ENCODE measurements at regions not wholly inside any gene's neighbourhood (a gene's known extent, or its start where the extent isn't known, plus 50 kb on each side); places are given as distances from the start of the nearest gene placed in this dataset.

GRCh38 chr7:93048136-93048930 lies 69.4 kb downstream of the SAMD9 start:
- H3K9me3 ChIP-seq, result no peaks in the 10 kb centered on the region
- DNase-seq (no peak), ATAC-seq (no peak)
- H3K4me3 ChIP-seq, result no peak overlapping the region
- no peaks in the 10 kb centered on the region for H3K4me1 ChIP-seq
- WGBS (ENCODE audit: insufficient coverage, low coverage, low lambda C conversion rate, missing lambda C conversion rate), result 38% methylated on average over 3 of the region's 3 CpGs
- intact Hi-C loops (cut with DNase I), result no loop called here
- no peak overlapping the region for H3K27ac ChIP-seq
- H3K27me3 ChIP-seq, result no peaks in the 10 kb centered on the region
- no peaks in the 10 kb centered on the region for H3K36me3 ChIP-seq
- no peak for TF ChIP-seq POLR2A (IDR thresholded peaks at IDR 0.05)
- no peak for TF ChIP-seq CTCF (IDR thresholded peaks at IDR 0.05)

- ATAC-seq, result no peak
- Histone ChIP-seq H3K27ac (no peak overlapping the region), H3K36me3 (no peaks in the 10 kb centered on the region), H3K9me3 (no peaks in the 10 kb centered on the region), H3K4me1 (no peaks in the 10 kb centered on the region), H3K4me3 (no peak overlapping the region), H3K27me3 (no peaks in the 10 kb centered on the region)
- intact Hi-C loops (cut with DNase I), result no loop called here
- no peak for DNase-seq
- no peak for TF ChIP-seq CTCF (IDR thresholded peaks at IDR 0.05)
- no peak for TF ChIP-seq POLR2A (IDR thresholded peaks at IDR 0.05)
- 60% methylated on average over 1 of the region's 1 CpG for WGBS (ENCODE audit: insufficient coverage, low coverage, low lambda C conversion rate, missing lambda C conversion rate)
Measured at GRCh38 chr7:93047514-93048099, 70.2 kb downstream of the SAMD9 start.

GRCh38 chr7:93046641-93047040 lies 71.1 kb downstream of the SAMD9 start:
- Histone ChIP-seq H3K4me3 (no peak overlapping the region), H3K27me3 (no peaks in the 10 kb centered on the region), H3K36me3 (no peaks in the 10 kb centered on the region), H3K4me1 (no peaks in the 10 kb centered on the region), H3K27ac (no peak overlapping the region), H3K9me3 (no peaks in the 10 kb centered on the region)
- ATAC-seq (no peak), DNase-seq (no peak)
- 48% methylated on average over 4 of the region's 4 CpGs for WGBS (ENCODE audit: insufficient coverage, low coverage, low lambda C conversion rate, missing lambda C conversion rate)
- TF ChIP-seq POLR2A (IDR thresholded peaks at IDR 0.05) (no peak), CTCF (IDR thresholded peaks at IDR 0.05) (no peak)
- intact Hi-C loops (cut with DNase I), result no loop called here

- no peak overlapping the region for H3K4me3 ChIP-seq
- ATAC-seq (no peak), DNase-seq (no peak)
- intact Hi-C loops (cut with DNase I), result no loop called here
- H3K36me3 ChIP-seq, result no peaks in the 10 kb centered on the region
- no peaks in the 10 kb centered on the region for H3K9me3 ChIP-seq
- no peaks in the 10 kb centered on the region for H3K27me3 ChIP-seq
- H3K27ac ChIP-seq, result no peak overlapping the region
- H3K4me1 ChIP-seq, result no peaks in the 10 kb centered on the region
- TF ChIP-seq CTCF (IDR thresholded peaks at IDR 0.05) (no peak), POLR2A (IDR thresholded peaks at IDR 0.05) (no peak)
- WGBS (ENCODE audit: insufficient coverage, low coverage, low lambda C conversion rate, missing lambda C conversion rate), result 74% methylated on average over 6 of the region's 6 CpGs
Measured at GRCh38 chr7:93044147-93044810, 73.5 kb downstream of the SAMD9 start.
